ENCODE measurements at regions not wholly inside any gene's neighbourhood (a gene's known extent, or its start where the extent isn't known, plus 50 kb on each side); places are given as distances from the start of the nearest gene placed in this dataset.
"Not testable (repeated sequence)": the region's sequence is repeated elsewhere in the genome, so short reads cannot be mapped to it uniquely, and the experiment has no call there.

GRCh38 chr5:82984786-82985735, 92.1 kb downstream of the TMEM167A start:
- TF ChIP-seq CTCF (IDR thresholded peaks at IDR 0.05; ENCODE audit: low read depth, low read length): no peak

GRCh38 chr5:82982846-82983245, 94.3 kb downstream of the TMEM167A start:
- H3K9me3 ChIP-seq (ENCODE audit: low read depth): no peaks in the 10 kb centered on the region
- no peak for DNase-seq (ENCODE audit: low read depth in 1 of 2, low spot score in 1 of 2)
- no peak overlapping the region for H3K27ac ChIP-seq
- H3K36me3 ChIP-seq: no peaks in the 10 kb centered on the region
- TF ChIP-seq CTCF (IDR thresholded peaks at IDR 0.05; ENCODE audit: low read depth, low read length): no peak
- no peaks in the 10 kb centered on the region for H3K27me3 ChIP-seq
- no peak overlapping the region for H3K4me3 ChIP-seq
- peaks cover 26% of the 10 kb centered on the region for H3K4me1 ChIP-seq (ENCODE audit: low read depth)

More at GRCh38 chr5:82984786-82985735, 92.1 kb downstream of the TMEM167A start:
- peaks cover 26% of the 10 kb centered on the region for H3K4me1 ChIP-seq (ENCODE audit: low read depth)
- DNase-seq (ENCODE audit: low read depth in 1 of 2, low spot score in 1 of 2): peak in 1 of 2 donors; percentile 20
- no peaks in the 10 kb centered on the region for H3K27me3 ChIP-seq
- H3K4me3 ChIP-seq: no peak overlapping the region
- H3K9me3 ChIP-seq (ENCODE audit: low read depth): no peaks in the 10 kb centered on the region
- peak overlapping the region; percentile 22 for H3K27ac ChIP-seq
- no peaks in the 10 kb centered on the region for H3K36me3 ChIP-seq

- not testable (repeated sequence) for H3K27me3 ChIP-seq; H3K27ac ChIP-seq; H3K4me1 ChIP-seq (ENCODE audit: low read depth); H3K4me3 ChIP-seq; H3K36me3 ChIP-seq; H3K9me3 ChIP-seq (ENCODE audit: low read depth)
- peak in 1 of 2 donors; percentile 18 for DNase-seq (ENCODE audit: low read depth in 1 of 2, low spot score in 1 of 2)
These were observed 100.3 kb downstream of the TMEM167A start for GRCh38 chr5:82976887-82977286.

GRCh38 chr5:82975812-82976211, 101.4 kb downstream of the TMEM167A start:
- Histone ChIP-seq H3K36me3 (no peaks in the 10 kb centered on the region), H3K4me3 (no peak overlapping the region), H3K9me3 (ENCODE audit: low read depth) (peaks cover 5% of the 10 kb centered on the region), H3K27ac (no peak overlapping the region), H3K4me1 (ENCODE audit: low read depth) (no peaks in the 10 kb centered on the region), H3K27me3 (no peaks in the 10 kb centered on the region)
- no peak for DNase-seq (ENCODE audit: low read depth in 1 of 2, low spot score in 1 of 2)
- no peak for TF ChIP-seq CTCF (IDR thresholded peaks at IDR 0.05; ENCODE audit: low read depth, low read length)

GRCh38 chr5:82975396-82975795, 101.8 kb downstream of the TMEM167A start:
- H3K4me1 ChIP-seq (ENCODE audit: low read depth): no peaks in the 10 kb centered on the region
- no peaks in the 10 kb centered on the region for H3K27me3 ChIP-seq
- TF ChIP-seq CTCF (IDR thresholded peaks at IDR 0.05; ENCODE audit: low read depth, low read length): no peak
- DNase-seq (ENCODE audit: low read depth in 1 of 2, low spot score in 1 of 2): peak in 1 of 2 donors; percentile 4
- H3K9me3 ChIP-seq (ENCODE audit: low read depth): peaks cover 5% of the 10 kb centered on the region
- no peak overlapping the region for H3K4me3 ChIP-seq
- H3K36me3 ChIP-seq: no peaks in the 10 kb centered on the region
- no peak overlapping the region for H3K27ac ChIP-seq

- H3K36me3 ChIP-seq; H3K9me3 ChIP-seq (ENCODE audit: low read depth); DNase-seq (ENCODE audit: low read depth in 1 of 2, low spot score in 1 of 2); H3K27me3 ChIP-seq; H3K4me1 ChIP-seq (ENCODE audit: low read depth); H3K27ac ChIP-seq; H3K4me3 ChIP-seq: not testable (repeated sequence)
These were observed 102.8 kb downstream of the TMEM167A start for GRCh38 chr5:82974346-82974745.

Measured in cardiac muscle cell (in vitro differentiated cells and primary cell).